A204.1 (cell line): ENCODE measurements at regions not wholly inside any gene's neighbourhood (a gene's known extent, or its start where the extent isn't known, plus 50 kb on each side); places are given as distances from the start of the nearest gene placed in this dataset.

Experiments
- FAIRE-seq: peaks from 2 replicates; lab custom pipeline; 2012; peaks lifted over from hg19 to GRCh38; lab: Jason Lieb, UNC

GRCh38 chr4:177109769-177110168 is 199.9 kb upstream of the NEIL3 start:
- FAIRE-seq, result no peak

GRCh38 chr4:177116161-177116560 is 193.5 kb upstream of the NEIL3 start:
- no peak for FAIRE-seq

GRCh38 chr4:177117256-177117655 is 192.4 kb upstream of the NEIL3 start:
- FAIRE-seq, result no peak

- FAIRE-seq, result no peak
Observed at GRCh38 chr4:177118596-177118995, 191.1 kb upstream of the NEIL3 start.

- no peak for FAIRE-seq
Observed at GRCh38 chr4:177119021-177119471, 190.6 kb upstream of the NEIL3 start.

- FAIRE-seq, result no peak
Observed at GRCh38 chr4:177119691-177120090, 190.0 kb upstream of the NEIL3 start.

GRCh38 chr4:177123811-177124210 is 185.9 kb upstream of the NEIL3 start:
- FAIRE-seq, result no peak

GRCh38 chr4:177124349-177125064 is 185.2 kb upstream of the NEIL3 start:
- no peak for FAIRE-seq

GRCh38 chr4:177125656-177126055 is 184.0 kb upstream of the NEIL3 start:
- FAIRE-seq, result no peak

- FAIRE-seq, result no peak
Observed at GRCh38 chr4:177127658-177128057, 182.0 kb upstream of the NEIL3 start.

GRCh38 chr4:177128306-177128705 is 181.4 kb upstream of the NEIL3 start:
- no peak for FAIRE-seq

- no peak for FAIRE-seq
Observed at GRCh38 chr4:177131736-177132135, 177.9 kb upstream of the NEIL3 start.

- no peak for FAIRE-seq
Observed at GRCh38 chr4:177147668-177148067, 162.0 kb upstream of the NEIL3 start.

GRCh38 chr4:177155454-177155853 is 154.2 kb upstream of the NEIL3 start:
- no peak for FAIRE-seq

- no peak for FAIRE-seq
Observed at GRCh38 chr4:177159600-177159999, 150.1 kb upstream of the NEIL3 start.

GRCh38 chr4:177161781-177162180 is 147.9 kb upstream of the NEIL3 start:
- FAIRE-seq, result no peak

- FAIRE-seq, result no peak
Observed at GRCh38 chr4:177163532-177163931, 146.1 kb upstream of the NEIL3 start.

- no peak for FAIRE-seq
Observed at GRCh38 chr4:177171588-177171987, 138.1 kb upstream of the NEIL3 start.

- no peak for FAIRE-seq
Observed at GRCh38 chr4:177175473-177175872, 134.2 kb upstream of the NEIL3 start.

GRCh38 chr4:177177541-177178081 is 132.1 kb upstream of the NEIL3 start:
- FAIRE-seq, result no peak

GRCh38 chr4:177178246-177178645 is 131.4 kb upstream of the NEIL3 start:
- FAIRE-seq, result no peak

- no peak for FAIRE-seq
Observed at GRCh38 chr4:177182166-177182565, 127.5 kb upstream of the NEIL3 start.

- FAIRE-seq, result no peak
Observed at GRCh38 chr4:177182728-177183127, 126.9 kb upstream of the NEIL3 start.

- FAIRE-seq, result no peak
Observed at GRCh38 chr4:177185151-177185550, 124.5 kb upstream of the NEIL3 start.
